ENCODE measurements at regions not wholly inside any gene's neighbourhood (a gene's known extent, or its start where the extent isn't known, plus 50 kb on each side); places are given as distances from the start of the nearest gene placed in this dataset.

- no peak for TF ChIP-seq CTCF (conservative IDR thresholded peaks at IDR 0.05; ENCODE audit: low read depth, low read length)
- TF ChIP-seq EZH2phosphoT487 (IDR thresholded peaks at IDR 0.05; ENCODE audit: borderline replicate concordance, low read length) = no peak
Measured at GRCh38 chr16:61320791-61321190, 715.4 kb downstream of the CDH8 start.

Measured in PC-3 (cell line).